ENCODE measurements at regions not wholly inside any gene's neighbourhood (a gene's known extent, or its start where the extent isn't known, plus 50 kb on each side); places are given as distances from the start of the nearest gene placed in this dataset.

GRCh38 chr1:2928366-2929325 lies 92.6 kb upstream of the ACTRT2 start:
- peaks cover 20% of the 10 kb centered on the region for H3K4me1 ChIP-seq
- no peak overlapping the region for H3K27ac ChIP-seq
- H3K4me3 ChIP-seq = no peak overlapping the region
- TF ChIP-seq POLR2A (IDR thresholded peaks at IDR 0.05) (no peak), CTCF (IDR thresholded peaks at IDR 0.05) (no peak)
- H3K27me3 ChIP-seq = no peaks in the 10 kb centered on the region
- intact Hi-C loops (cut with DNase I) = no loop called here
- H3K36me3 ChIP-seq (replicated peaks in 1 of 2; ENCODE audit: insufficient read depth in 1 of 2, low read depth in 2 of 2) = no peaks in the 10 kb centered on the region
- no peak for DNase-seq
- 53% methylated on average over 42 of the region's 42 CpGs; no CpG with 5 or more reads in 1 of the 2 donors for WGBS, 2 donors
- no peak for ATAC-seq
- H3K9me3 ChIP-seq = no peaks in the 10 kb centered on the region

GRCh38 chr1:2929335-2929734 lies 91.9 kb upstream of the ACTRT2 start:
- Histone ChIP-seq H3K9me3 (no peaks in the 10 kb centered on the region), H3K27ac (no peak overlapping the region), H3K4me3 (no peak overlapping the region), H3K4me1 (peaks cover 20% of the 10 kb centered on the region), H3K36me3 (replicated peaks in 1 of 2; ENCODE audit: insufficient read depth in 1 of 2, low read depth in 2 of 2) (no peaks in the 10 kb centered on the region), H3K27me3 (no peaks in the 10 kb centered on the region)
- intact Hi-C loops (cut with DNase I) = no loop called here
- ATAC-seq (no peak), DNase-seq (no peak)
- 75 to 90% methylated on average over 4 to 5 of the region's 5 CpGs for WGBS, 2 donors
- TF ChIP-seq CTCF (IDR thresholded peaks at IDR 0.05) (no peak), POLR2A (IDR thresholded peaks at IDR 0.05) (no peak)

GRCh38 chr1:2930016-2930815 lies 91.1 kb upstream of the ACTRT2 start:
- ATAC-seq = no peak
- no peaks in the 10 kb centered on the region for H3K27me3 ChIP-seq
- H3K4me3 ChIP-seq = no peak overlapping the region
- TF ChIP-seq CTCF (IDR thresholded peaks at IDR 0.05) (no peak), POLR2A (IDR thresholded peaks at IDR 0.05) (no peak)
- no peaks in the 10 kb centered on the region for H3K9me3 ChIP-seq
- intact Hi-C loops (cut with DNase I) = no loop called here
- no peak for DNase-seq
- no peak overlapping the region for H3K27ac ChIP-seq
- H3K4me1 ChIP-seq = peaks cover 20% of the 10 kb centered on the region
- no peaks in the 10 kb centered on the region for H3K36me3 ChIP-seq (replicated peaks in 1 of 2; ENCODE audit: insufficient read depth in 1 of 2, low read depth in 2 of 2)
- 84 to 95% methylated on average over 18 to 41 of the region's 41 CpGs for WGBS, 2 donors

- H3K4me1 ChIP-seq = peaks cover 14% of the 10 kb centered on the region
- no peaks in the 10 kb centered on the region for H3K9me3 ChIP-seq
- 76 to 78% methylated on average over 16 to 36 of the region's 36 CpGs for WGBS, 2 donors
- no peak overlapping the region for H3K27ac ChIP-seq
- DNase-seq (no peak), ATAC-seq (no peak)
- H3K27me3 ChIP-seq = no peaks in the 10 kb centered on the region
- intact Hi-C loops (cut with DNase I) = no loop called here
- no peak for TF ChIP-seq POLR2A (IDR thresholded peaks at IDR 0.05)
- TF ChIP-seq CTCF (IDR thresholded peaks at IDR 0.05) = no peak
- H3K36me3 ChIP-seq (replicated peaks in 1 of 2; ENCODE audit: insufficient read depth in 1 of 2, low read depth in 2 of 2) = no peaks in the 10 kb centered on the region
- no peak overlapping the region for H3K4me3 ChIP-seq
Observed at GRCh38 chr1:2930913-2931723, 90.1 kb upstream of the ACTRT2 start.

All from body of pancreas (tissue), 4 donors.